ENCODE measurements at regions not wholly inside any gene's neighbourhood (a gene's known extent, or its start where the extent isn't known, plus 50 kb on each side); places are given as distances from the start of the nearest gene placed in this dataset.

- in situ Hi-C loops (cut with MboI; ENCODE audit: low pct_unique_long_range_greater_than_20kb, low sequenced_read_pairs, unreplicated experiment): no loop called here
- no peak for DNase-seq (ENCODE audit: low spot score)
- TF ChIP-seq, protein P1, sequence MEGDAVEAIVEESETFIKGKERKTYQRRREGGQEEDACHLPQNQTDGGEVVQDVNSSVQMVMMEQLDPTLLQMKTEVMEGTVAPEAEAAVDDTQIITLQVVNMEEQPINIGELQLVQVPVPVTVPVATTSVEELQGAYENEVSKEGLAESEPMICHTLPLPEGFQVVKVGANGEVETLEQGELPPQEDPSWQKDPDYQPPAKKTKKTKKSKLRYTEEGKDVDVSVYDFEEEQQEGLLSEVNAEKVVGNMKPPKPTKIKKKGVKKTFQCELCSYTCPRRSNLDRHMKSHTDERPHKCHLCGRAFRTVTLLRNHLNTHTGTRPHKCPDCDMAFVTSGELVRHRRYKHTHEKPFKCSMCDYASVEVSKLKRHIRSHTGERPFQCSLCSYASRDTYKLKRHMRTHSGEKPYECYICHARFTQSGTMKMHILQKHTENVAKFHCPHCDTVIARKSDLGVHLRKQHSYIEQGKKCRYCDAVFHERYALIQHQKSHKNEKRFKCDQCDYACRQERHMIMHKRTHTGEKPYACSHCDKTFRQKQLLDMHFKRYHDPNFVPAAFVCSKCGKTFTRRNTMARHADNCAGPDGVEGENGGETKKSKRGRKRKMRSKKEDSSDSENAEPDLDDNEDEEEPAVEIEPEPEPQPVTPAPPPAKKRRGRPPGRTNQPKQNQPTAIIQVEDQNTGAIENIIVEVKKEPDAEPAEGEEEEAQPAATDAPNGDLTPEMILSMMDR (IDR thresholded peaks at IDR 0.05; ENCODE audit: extremely low read depth, insufficient read depth, missing control alignments): no peak
Observed at GRCh38 chr6:115468272-115469005, 592.3 kb downstream of the FRK start.

DNA sequence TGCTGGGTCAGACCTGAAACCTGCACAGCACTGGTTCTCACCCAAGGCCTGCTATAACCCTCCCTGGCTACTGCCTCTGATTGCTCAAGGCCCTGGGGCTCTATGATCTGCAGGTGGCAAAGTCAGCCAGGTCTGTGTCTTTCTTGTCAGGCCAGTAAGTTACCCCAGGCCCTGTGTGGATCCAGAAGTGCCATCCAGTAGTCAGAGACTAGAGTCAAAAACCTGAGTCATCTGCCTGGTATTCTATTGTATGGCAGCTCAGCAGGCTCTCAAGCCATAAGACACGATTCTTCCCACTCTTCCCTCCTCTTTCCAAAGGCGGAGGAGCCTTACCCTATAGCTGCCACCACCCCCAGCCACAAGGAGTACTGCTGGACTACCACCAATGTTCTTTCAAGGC, 593.0 kb downstream of the FRK start:
- TF ChIP-seq, protein P1 (IDR thresholded peaks at IDR 0.05; ENCODE audit: extremely low read depth, insufficient read depth, missing control alignments): no peak

GRCh38 chr6:115460913-115461312, 599.8 kb downstream of the FRK start:
- DNase-seq (ENCODE audit: low spot score): no peak
- TF ChIP-seq, protein P1 (IDR thresholded peaks at IDR 0.05; ENCODE audit: extremely low read depth, insufficient read depth, missing control alignments): no peak
- in situ Hi-C loops (cut with MboI; ENCODE audit: low pct_unique_long_range_greater_than_20kb, low sequenced_read_pairs, unreplicated experiment): no loop called here

More for the DNA sequence above, 593.0 kb downstream of the FRK start:
- DNase-seq (ENCODE audit: low spot score): no peak
- in situ Hi-C loops (cut with MboI; ENCODE audit: low pct_unique_long_range_greater_than_20kb, low sequenced_read_pairs, unreplicated experiment): no loop called here

- DNase-seq (ENCODE audit: low spot score): no peak
- TF ChIP-seq, protein P1 (IDR thresholded peaks at IDR 0.05; ENCODE audit: extremely low read depth, insufficient read depth, missing control alignments): no peak
- in situ Hi-C loops (cut with MboI; ENCODE audit: low pct_unique_long_range_greater_than_20kb, low sequenced_read_pairs, unreplicated experiment): no loop called here
Observed at GRCh38 chr6:115456848-115457247, 603.8 kb downstream of the FRK start.

DNA sequence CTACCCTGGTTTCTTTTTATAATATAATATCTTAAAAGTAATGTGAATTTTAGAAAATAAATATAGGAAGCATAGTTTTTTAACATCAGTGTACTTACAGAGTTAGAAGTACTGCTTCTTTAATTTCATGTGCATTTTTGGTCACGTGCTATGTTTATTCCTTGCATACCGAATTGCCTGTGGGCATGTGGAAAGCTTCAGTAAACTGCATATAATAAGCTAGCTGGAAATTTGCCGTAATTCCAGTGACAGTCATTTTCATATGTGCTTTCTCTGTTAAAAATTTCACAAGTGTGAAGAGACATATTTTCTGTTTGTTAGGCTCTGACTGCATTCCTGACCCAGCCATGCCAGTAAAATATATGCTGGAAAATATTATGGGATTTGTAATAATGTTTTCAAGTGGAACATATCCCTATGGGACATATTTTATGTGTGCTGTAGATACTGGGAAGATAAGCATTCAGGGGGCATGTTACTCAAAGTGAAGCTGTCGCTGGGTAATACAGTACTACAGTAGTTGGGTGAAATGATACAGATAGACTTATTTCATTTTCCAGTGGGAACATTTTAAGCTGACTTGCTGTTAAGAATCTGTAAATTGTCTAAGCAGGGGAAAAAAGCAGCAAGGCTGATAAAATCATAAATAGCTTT, 616.7 kb downstream of the FRK start:
- TF ChIP-seq, protein P1 (IDR thresholded peaks at IDR 0.05; ENCODE audit: extremely low read depth, insufficient read depth, missing control alignments): no peak
- in situ Hi-C loops (cut with MboI; ENCODE audit: low pct_unique_long_range_greater_than_20kb, low sequenced_read_pairs, unreplicated experiment): no loop called here
- DNase-seq (ENCODE audit: low spot score): no peak

GRCh38 chr6:115442323-115442722, 618.4 kb downstream of the FRK start:
- TF ChIP-seq, protein P1 (IDR thresholded peaks at IDR 0.05; ENCODE audit: extremely low read depth, insufficient read depth, missing control alignments): no peak
- no peak for DNase-seq (ENCODE audit: low spot score)
- in situ Hi-C loops (cut with MboI; ENCODE audit: low pct_unique_long_range_greater_than_20kb, low sequenced_read_pairs, unreplicated experiment): no loop called here

All from GM13977 (cell line).